Left lobe of liver (tissue), 2 donors: ENCODE measurements at regions not wholly inside any gene's neighbourhood (a gene's known extent, or its start where the extent isn't known, plus 50 kb on each side); places are given as distances from the start of the nearest gene placed in this dataset.

Experiments used
- ATAC-seq: fragments of 200-7000 bp; cut with Tn5 transposase; one replicate; pipeline ENCODE4 v1.9.1; 2020; ENCODE audit warnings: mild to moderate bottlenecking, moderate library complexity
- DNase-seq: peaks from one replicate; pipeline ENCODE4 v3.0.0-alpha.2; 2020; ENCODE audit warnings: low spot score
- donor health status: DM: no; HTN: no; CAD: no; lungs with moderate emphysema.
- donor health status: DM: no; HTN: yes; CAD: no.

- ATAC-seq: no peak
- no peak for DNase-seq
Observed at GRCh38 chr11:122246874-122247273, 130.9 kb upstream of the BLID start.

GRCh38 chr11:122242731-122243130, 126.7 kb upstream of the BLID start:
- no peak for DNase-seq
- no peak for ATAC-seq

GRCh38 chr11:122241566-122241965, 125.6 kb upstream of the BLID start:
- ATAC-seq: no peak

GRCh38 chr11:122240638-122241037, 124.6 kb upstream of the BLID start:
- ATAC-seq (no peak), DNase-seq (no peak)

More at GRCh38 chr11:122241566-122241965, 125.6 kb upstream of the BLID start:
- no peak for DNase-seq

GRCh38 chr11:122235615-122236014, 119.6 kb upstream of the BLID start:
- DNase-seq (no peak), ATAC-seq (no peak)

- ATAC-seq (no peak), DNase-seq (no peak)
Observed at GRCh38 chr11:122234780-122235179, 118.8 kb upstream of the BLID start.

GRCh38 chr11:122234257-122234656, 118.2 kb upstream of the BLID start:
- DNase-seq (no peak), ATAC-seq (no peak)

- ATAC-seq (no peak), DNase-seq (no peak)
Observed at GRCh38 chr11:122232985-122233384, 117.0 kb upstream of the BLID start.

- ATAC-seq (no peak), DNase-seq (no peak)
Observed at GRCh38 chr11:122230385-122230755, 114.4 kb upstream of the BLID start.

- no peak for ATAC-seq
Observed at GRCh38 chr11:122229481-122230384, 113.7 kb upstream of the BLID start.

GRCh38 chr11:122229078-122229477, 113.1 kb upstream of the BLID start:
- ATAC-seq: no peak
- no peak for DNase-seq

More at GRCh38 chr11:122229481-122230384, 113.7 kb upstream of the BLID start:
- no peak for DNase-seq

GRCh38 chr11:122226810-122227379, 110.9 kb upstream of the BLID start:
- DNase-seq: no peak
- no peak for ATAC-seq

GRCh38 chr11:122224867-122225266, 108.9 kb upstream of the BLID start:
- ATAC-seq (no peak), DNase-seq (no peak)

- ATAC-seq: no peak
- DNase-seq: no peak
Observed at GRCh38 chr11:122220321-122220720, 104.3 kb upstream of the BLID start.

- no peak for ATAC-seq
- no peak for DNase-seq
Observed at GRCh38 chr11:122219791-122220190, 103.8 kb upstream of the BLID start.

GRCh38 chr11:122215244-122215992, 99.4 kb upstream of the BLID start:
- DNase-seq (peak; percentile 78), ATAC-seq (peak; percentile 99)

- no peak for DNase-seq
Observed at GRCh38 chr11:122214567-122214966, 98.6 kb upstream of the BLID start.

GRCh38 chr11:122214080-122214479, 98.1 kb upstream of the BLID start:
- ATAC-seq (no peak), DNase-seq (no peak)

More at GRCh38 chr11:122214567-122214966, 98.6 kb upstream of the BLID start:
- no peak for ATAC-seq

GRCh38 chr11:122213171-122213570, 97.2 kb upstream of the BLID start:
- ATAC-seq (no peak), DNase-seq (no peak)

GRCh38 chr11:122210367-122210997, 94.5 kb upstream of the BLID start:
- no peak for DNase-seq
- peak; percentile 29 for ATAC-seq
